HepG2 (cell line): ENCODE measurements at regions not wholly inside any gene's neighbourhood (a gene's known extent, or its start where the extent isn't known, plus 50 kb on each side); places are given as distances from the start of the nearest gene placed in this dataset.

Source experiments
- STAG1 ChIP-seq: sonication (generic); formaldehyde crosslinking; IDR thresholded peaks from 2 replicates; pipeline ENCODE4 v1.4.0; 2020; ENCODE audit warnings: missing genetic modification reagents
- ZFX ChIP-seq: sonication (generic); formaldehyde crosslinking; IDR thresholded peaks from 2 replicates; pipeline ENCODE4 v1.4.0; 2020; ENCODE audit warnings: mild to moderate bottlenecking, low read depth, missing genetic modification reagents, moderate library complexity

DNA sequence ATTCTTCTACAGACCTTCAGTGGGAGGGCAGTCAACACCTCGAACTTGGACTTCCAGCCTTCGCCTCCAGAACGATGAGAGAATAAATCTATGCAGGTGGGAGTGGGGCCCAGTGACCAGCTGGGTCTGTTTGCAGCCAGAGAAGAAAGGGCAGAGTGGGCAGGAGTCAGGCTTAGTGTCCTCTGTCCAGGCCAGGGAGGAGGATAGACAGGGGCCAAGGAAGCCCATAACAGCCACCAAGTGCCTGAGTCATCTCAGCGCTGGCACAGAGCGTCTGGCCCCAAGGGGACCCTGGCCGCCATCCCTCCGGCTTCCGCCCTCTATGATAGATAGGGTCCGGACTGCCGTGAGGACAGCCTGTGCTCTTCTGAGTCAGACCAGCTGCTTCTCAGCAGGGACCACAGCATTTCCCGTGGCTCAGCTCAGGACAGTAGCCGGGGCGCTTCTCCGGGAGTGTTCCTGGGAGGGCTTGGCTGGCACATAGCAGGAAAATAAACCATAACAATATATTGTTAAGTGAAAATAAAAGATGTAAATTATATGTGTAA, 133.1 kb upstream of the C1orf174 start:
- TF ChIP-seq ZFX (no peak), STAG1 (no peak)
